ENCODE measurements at regions not wholly inside any gene's neighbourhood (a gene's known extent, or its start where the extent isn't known, plus 50 kb on each side); places are given as distances from the start of the nearest gene placed in this dataset.

DNA sequence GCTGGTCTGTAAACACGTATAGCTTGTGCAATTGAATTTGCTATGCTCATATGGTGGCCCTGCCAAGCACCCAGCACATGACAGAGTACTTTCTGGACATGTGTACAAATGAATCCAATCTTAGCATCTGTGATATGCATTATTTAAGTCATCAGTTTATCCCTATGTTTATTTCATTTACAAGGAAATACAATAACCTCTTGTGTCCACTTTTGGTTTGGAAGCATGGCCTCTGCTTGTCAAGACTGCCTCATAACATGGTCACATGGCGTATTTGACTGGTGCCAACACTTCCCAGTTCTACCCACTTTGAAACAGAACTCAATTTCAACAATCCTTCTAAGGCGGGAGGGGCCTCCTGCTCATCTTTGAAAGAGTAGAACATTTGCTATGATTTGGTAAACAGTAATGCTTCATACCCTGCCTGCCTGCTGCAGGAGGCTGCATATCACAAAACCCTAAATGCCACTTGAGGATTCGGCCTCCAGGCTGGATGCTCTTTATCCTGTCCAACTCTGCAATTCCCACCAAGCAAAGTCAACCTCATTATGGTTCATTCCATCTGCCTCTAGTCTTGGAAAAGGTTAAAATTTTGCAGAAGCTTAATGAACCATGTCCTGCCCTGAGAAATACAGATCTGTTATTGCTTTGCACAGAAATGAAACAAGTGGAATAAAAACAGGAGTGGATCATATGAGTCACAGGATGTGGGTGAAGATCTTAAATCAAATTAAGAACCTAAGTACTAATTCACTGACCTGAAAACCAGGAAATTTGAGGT is 151.3 kb downstream of the CYSLTR2 start:
- H3K9ac ChIP-seq (ENCODE audit: low read depth in 2 of 2, low read length in 2 of 2): no peak overlapping the region
- intact Hi-C loops (cut with DNase I): no loop called here
- no peak overlapping the region for H3K4me3 ChIP-seq
- no peak overlapping the region for H3K27ac ChIP-seq
- DNase-seq: no peak
- no peaks in the 10 kb centered on the region for H3K36me3 ChIP-seq
- no peaks in the 10 kb centered on the region for H3K9me3 ChIP-seq
- no peaks in the 10 kb centered on the region for H3K4me1 ChIP-seq
- TF ChIP-seq, protein P1, sequence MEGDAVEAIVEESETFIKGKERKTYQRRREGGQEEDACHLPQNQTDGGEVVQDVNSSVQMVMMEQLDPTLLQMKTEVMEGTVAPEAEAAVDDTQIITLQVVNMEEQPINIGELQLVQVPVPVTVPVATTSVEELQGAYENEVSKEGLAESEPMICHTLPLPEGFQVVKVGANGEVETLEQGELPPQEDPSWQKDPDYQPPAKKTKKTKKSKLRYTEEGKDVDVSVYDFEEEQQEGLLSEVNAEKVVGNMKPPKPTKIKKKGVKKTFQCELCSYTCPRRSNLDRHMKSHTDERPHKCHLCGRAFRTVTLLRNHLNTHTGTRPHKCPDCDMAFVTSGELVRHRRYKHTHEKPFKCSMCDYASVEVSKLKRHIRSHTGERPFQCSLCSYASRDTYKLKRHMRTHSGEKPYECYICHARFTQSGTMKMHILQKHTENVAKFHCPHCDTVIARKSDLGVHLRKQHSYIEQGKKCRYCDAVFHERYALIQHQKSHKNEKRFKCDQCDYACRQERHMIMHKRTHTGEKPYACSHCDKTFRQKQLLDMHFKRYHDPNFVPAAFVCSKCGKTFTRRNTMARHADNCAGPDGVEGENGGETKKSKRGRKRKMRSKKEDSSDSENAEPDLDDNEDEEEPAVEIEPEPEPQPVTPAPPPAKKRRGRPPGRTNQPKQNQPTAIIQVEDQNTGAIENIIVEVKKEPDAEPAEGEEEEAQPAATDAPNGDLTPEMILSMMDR (IDR thresholded peaks at IDR 0.05): no peak
- H3K27me3 ChIP-seq: no peaks in the 10 kb centered on the region

DNA sequence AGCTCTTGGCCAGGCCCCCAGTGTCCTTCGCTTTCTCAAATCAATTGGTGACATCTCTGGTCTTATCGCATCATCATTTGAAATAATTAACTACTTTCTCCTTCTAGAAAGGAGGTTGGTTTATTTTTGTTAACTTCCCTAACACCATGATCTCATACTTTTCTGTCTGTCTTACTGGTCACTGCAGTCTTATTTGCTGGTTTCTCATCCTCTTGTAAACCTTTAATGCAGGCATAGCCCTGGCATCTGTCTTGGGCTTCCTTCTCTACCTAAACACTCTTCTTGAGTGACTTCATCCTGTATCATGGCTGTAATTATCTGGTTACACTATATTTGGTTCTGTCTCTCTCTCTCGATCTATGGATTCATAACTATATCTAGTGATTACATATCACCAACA is 152.8 kb downstream of the CYSLTR2 start:
- no peak overlapping the region for H3K27ac ChIP-seq
- TF ChIP-seq, protein P1 (IDR thresholded peaks at IDR 0.05): no peak

DNA sequence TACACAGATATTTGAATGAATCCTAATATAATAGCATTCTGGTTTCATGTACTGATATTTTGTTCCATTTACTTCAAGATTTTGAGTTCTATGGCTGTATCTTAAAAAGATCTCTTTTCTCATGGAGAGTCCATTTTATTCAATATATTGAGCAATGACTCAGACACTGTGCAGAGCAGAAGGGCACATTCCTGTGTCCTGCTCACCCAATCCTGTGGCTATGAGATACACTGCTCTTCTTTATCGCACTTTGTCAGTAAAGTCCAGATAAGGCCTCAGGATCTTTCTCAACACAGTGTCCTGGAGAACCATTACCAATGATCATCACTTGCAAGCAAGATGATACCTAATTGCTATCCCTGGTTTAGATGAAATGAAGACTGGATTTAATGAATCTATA is 155.0 kb downstream of the CYSLTR2 start:
- H3K9ac ChIP-seq (ENCODE audit: low read depth in 2 of 2, low read length in 2 of 2): no peak overlapping the region
- no peak overlapping the region for H3K27ac ChIP-seq
- no peaks in the 10 kb centered on the region for H3K27me3 ChIP-seq
- intact Hi-C loops (cut with DNase I): no loop called here
- no peak for DNase-seq
- H3K4me3 ChIP-seq: no peak overlapping the region
- no peaks in the 10 kb centered on the region for H3K9me3 ChIP-seq
- no peaks in the 10 kb centered on the region for H3K36me3 ChIP-seq
- H3K4me1 ChIP-seq: no peaks in the 10 kb centered on the region
- TF ChIP-seq, protein P1 (IDR thresholded peaks at IDR 0.05): no peak

More for the DNA sequence above, 152.8 kb downstream of the CYSLTR2 start:
- no peaks in the 10 kb centered on the region for H3K27me3 ChIP-seq
- no peak for DNase-seq
- no peaks in the 10 kb centered on the region for H3K4me1 ChIP-seq
- no peaks in the 10 kb centered on the region for H3K9me3 ChIP-seq
- intact Hi-C loops (cut with DNase I): no loop called here
- no peak overlapping the region for H3K4me3 ChIP-seq
- no peaks in the 10 kb centered on the region for H3K36me3 ChIP-seq
- H3K9ac ChIP-seq (ENCODE audit: low read depth in 2 of 2, low read length in 2 of 2): no peak overlapping the region

DNA sequence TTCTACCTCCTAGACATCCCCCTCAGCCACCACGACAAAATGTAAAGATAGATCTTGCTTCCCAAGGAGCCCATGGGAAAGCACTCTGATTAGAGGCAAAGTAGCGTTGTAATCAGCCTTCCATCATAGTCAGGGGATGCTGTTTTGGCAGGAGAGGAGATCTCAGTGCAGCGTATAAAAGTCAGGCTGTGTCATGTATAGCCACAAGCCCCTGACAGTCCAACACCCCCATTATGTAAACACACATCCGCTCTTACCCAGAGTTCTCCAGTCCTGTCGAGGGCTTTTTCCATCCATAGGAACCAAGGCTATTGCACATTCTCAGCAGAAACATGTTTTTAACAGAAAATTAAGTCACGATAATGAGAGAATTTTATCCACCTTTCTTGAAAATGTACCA is 156.3 kb downstream of the CYSLTR2 start:
- no peak overlapping the region for H3K9ac ChIP-seq (ENCODE audit: low read depth in 2 of 2, low read length in 2 of 2)
- no peak for DNase-seq

DNA sequence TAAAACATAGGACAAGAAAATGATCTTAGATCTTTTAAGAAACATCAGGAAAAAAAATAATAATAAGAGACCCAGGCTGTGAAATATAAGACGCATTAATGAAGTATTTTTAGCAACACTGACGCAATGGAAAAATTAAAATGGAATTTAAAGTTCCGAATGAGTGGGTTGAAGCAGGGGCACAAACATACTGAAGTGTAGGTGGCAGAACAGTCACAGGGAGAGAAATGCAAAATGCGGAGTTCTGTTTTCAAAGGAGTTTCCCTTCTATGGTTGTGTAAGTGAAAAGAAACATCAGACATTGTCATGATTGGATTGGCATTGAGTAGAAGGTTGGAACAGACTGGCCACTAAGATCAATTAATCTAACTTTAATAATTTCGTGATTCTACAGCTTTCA is 159.8 kb downstream of the CYSLTR2 start:
- Histone ChIP-seq H3K9me3 (no peaks in the 10 kb centered on the region), H3K4me1 (no peaks in the 10 kb centered on the region), H3K36me3 (no peaks in the 10 kb centered on the region), H3K27ac (no peak overlapping the region), H3K4me3 (no peak overlapping the region), H3K27me3 (no peaks in the 10 kb centered on the region), H3K9ac (ENCODE audit: low read depth in 2 of 2, low read length in 2 of 2) (no peak overlapping the region)
- intact Hi-C loops (cut with DNase I): no loop called here
- TF ChIP-seq, protein P1 (IDR thresholded peaks at IDR 0.05): no peak
- DNase-seq: no peak

More for the DNA sequence above, 156.3 kb downstream of the CYSLTR2 start:
- no peak overlapping the region for H3K27ac ChIP-seq
- TF ChIP-seq, protein P1 (IDR thresholded peaks at IDR 0.05): no peak
- no peaks in the 10 kb centered on the region for H3K27me3 ChIP-seq
- H3K4me3 ChIP-seq: no peak overlapping the region
- no peaks in the 10 kb centered on the region for H3K9me3 ChIP-seq
- H3K36me3 ChIP-seq: no peaks in the 10 kb centered on the region
- H3K4me1 ChIP-seq: no peaks in the 10 kb centered on the region
- intact Hi-C loops (cut with DNase I): no loop called here
